ENCODE measurements at regions not wholly inside any gene's neighbourhood (a gene's known extent, or its start where the extent isn't known, plus 50 kb on each side); places are given as distances from the start of the nearest gene placed in this dataset.

GRCh38 chr2:6730649-6731532, 134.8 kb downstream of the CMPK2 start (continued):
- TF ChIP-seq JUND (IDR thresholded peaks at IDR 0.05; ENCODE audit: low read length): no peak
- TF ChIP-seq SIRT6 (IDR thresholded peaks at IDR 0.05; ENCODE audit: low read length): no peak

Measured in H1 (cell line).